ENCODE measurements at regions not wholly inside any gene's neighbourhood (a gene's known extent, or its start where the extent isn't known, plus 50 kb on each side); places are given as distances from the start of the nearest gene placed in this dataset.

DNA sequence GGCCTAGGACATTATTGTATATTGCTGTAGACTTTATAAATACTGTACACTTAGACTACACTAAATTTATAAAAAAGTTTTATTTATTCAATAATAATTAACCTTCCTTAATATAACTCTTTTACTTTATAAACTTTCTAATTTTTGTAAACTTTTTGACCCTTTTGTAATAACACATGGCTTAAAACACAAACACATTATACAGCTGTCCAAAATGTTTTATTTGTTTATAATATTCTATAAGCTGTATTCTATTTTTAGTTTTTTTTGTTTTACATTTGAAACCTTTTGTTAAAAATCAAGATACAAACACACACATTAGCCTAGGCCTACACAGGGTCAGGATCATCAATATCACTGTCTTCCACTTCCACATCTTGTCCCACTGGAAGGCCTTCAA, 190.0 kb downstream of the BMP4 start:
- TF ChIP-seq, protein P1, sequence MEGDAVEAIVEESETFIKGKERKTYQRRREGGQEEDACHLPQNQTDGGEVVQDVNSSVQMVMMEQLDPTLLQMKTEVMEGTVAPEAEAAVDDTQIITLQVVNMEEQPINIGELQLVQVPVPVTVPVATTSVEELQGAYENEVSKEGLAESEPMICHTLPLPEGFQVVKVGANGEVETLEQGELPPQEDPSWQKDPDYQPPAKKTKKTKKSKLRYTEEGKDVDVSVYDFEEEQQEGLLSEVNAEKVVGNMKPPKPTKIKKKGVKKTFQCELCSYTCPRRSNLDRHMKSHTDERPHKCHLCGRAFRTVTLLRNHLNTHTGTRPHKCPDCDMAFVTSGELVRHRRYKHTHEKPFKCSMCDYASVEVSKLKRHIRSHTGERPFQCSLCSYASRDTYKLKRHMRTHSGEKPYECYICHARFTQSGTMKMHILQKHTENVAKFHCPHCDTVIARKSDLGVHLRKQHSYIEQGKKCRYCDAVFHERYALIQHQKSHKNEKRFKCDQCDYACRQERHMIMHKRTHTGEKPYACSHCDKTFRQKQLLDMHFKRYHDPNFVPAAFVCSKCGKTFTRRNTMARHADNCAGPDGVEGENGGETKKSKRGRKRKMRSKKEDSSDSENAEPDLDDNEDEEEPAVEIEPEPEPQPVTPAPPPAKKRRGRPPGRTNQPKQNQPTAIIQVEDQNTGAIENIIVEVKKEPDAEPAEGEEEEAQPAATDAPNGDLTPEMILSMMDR (conservative IDR thresholded peaks at IDR 0.05), result no peak
- TF ChIP-seq EZH2 (IDR thresholded peaks at IDR 0.05; ENCODE audit: low read depth), result no peak
